IMR-90 (cell line): ENCODE measurements at regions not wholly inside any gene's neighbourhood (a gene's known extent, or its start where the extent isn't known, plus 50 kb on each side); places are given as distances from the start of the nearest gene placed in this dataset.

Experiments
- CEBPB ChIP-seq: IDR thresholded peaks from 2 replicates; pipeline ENCODE4 v1.6.1; 2012; ENCODE audit warnings: low read depth, low read length, improper control_type of control experiment
- CHD1 ChIP-seq: IDR thresholded peaks from 2 replicates; pipeline ENCODE4 v1.6.1; 2012; ENCODE audit warnings: low read depth, low read length, improper control_type of control experiment
- ELK1 ChIP-seq: fragments of 150-350 bp; IDR thresholded peaks from 2 replicates; pipeline ENCODE4 v1.6.1; 2016; ENCODE audit warnings: low read depth, mild to moderate bottlenecking, low read length, moderate library complexity, borderline replicate concordance
- FOS ChIP-seq: fragments of 150-350 bp; IDR thresholded peaks from 2 replicates; pipeline ENCODE4 v1.6.1; 2016; ENCODE audit warnings: low read depth, low read length
- MAFK ChIP-seq: IDR thresholded peaks from 2 replicates; pipeline ENCODE4 v1.6.1; 2012; ENCODE audit warnings: low read depth, low read length, improper control_type of control experiment
- MAZ ChIP-seq: IDR thresholded peaks from 2 replicates; pipeline ENCODE4 v1.6.1; 2012; ENCODE audit warnings: low read depth, mild to moderate bottlenecking, low read length, improper control_type of control experiment, moderate library complexity, borderline replicate concordance
- MXI1 ChIP-seq: IDR thresholded peaks from 2 replicates; pipeline ENCODE4 v1.6.1; 2012; ENCODE audit warnings: low read depth, mild to moderate bottlenecking, low read length, moderate library complexity, borderline replicate concordance
- NFE2L2 ChIP-seq: fragments of 150-350 bp; IDR thresholded peaks from 2 replicates; pipeline ENCODE4 v1.6.1; 2016; ENCODE audit warnings: low read depth, mild to moderate bottlenecking, low read length
- POLR2A ChIP-seq: IDR thresholded peaks from 2 replicates; pipeline ENCODE4 v1.6.1; 2012; ENCODE audit warnings: mild to moderate bottlenecking, low read depth, low read length
- RAD21 ChIP-seq: IDR thresholded peaks from 2 replicates; pipeline ENCODE4 v1.6.1; 2012; ENCODE audit warnings: low read length, improper control_type of control experiment
- RCOR1 ChIP-seq: IDR thresholded peaks from 2 replicates; pipeline ENCODE4 v1.6.1; 2012; ENCODE audit warnings: mild to moderate bottlenecking, low read length, improper control_type of control experiment; ENCODE audit not compliant: insufficient replicate concordance
- RFX5 ChIP-seq: IDR thresholded peaks from 2 replicates; pipeline ENCODE4 v1.8.0; 2012; ENCODE audit warnings: low read depth, mild to moderate bottlenecking, low read length, moderate library complexity
- USF2 ChIP-seq: fragments of 150-350 bp; IDR thresholded peaks from 2 replicates; pipeline ENCODE4 v1.6.1; 2017; ENCODE audit warnings: mild to moderate bottlenecking, antibody characterized with exemption, low read length, low read depth
- TF ChIP-seq, protein P1 (sequence below): conservative IDR thresholded peaks from 2 replicates; pipeline ENCODE4 v1.5.1; 2012; ENCODE audit warnings: mild to moderate bottlenecking, low read depth, low read length, improper control_type of control experiment

DNA sequence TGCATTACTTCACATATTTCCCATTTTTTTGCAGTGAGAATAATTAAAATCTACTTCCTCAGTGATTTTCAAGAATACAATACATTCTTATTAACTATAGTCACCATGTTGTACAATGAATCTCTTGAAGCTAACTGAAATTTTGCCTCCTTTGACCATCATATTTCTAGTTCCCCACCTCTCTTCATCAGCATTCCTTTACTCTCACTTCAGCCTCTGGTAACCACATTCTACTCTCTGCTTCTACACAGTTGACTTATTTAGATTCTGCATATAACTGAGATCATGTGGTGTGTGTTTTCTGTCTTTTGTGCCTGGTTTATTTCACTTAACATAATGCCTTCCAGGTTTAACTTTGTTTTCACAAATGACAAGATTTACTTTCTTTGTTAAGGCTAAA is 304.4 kb upstream of the LYPLAL1 start:
- TF ChIP-seq, protein P1, sequence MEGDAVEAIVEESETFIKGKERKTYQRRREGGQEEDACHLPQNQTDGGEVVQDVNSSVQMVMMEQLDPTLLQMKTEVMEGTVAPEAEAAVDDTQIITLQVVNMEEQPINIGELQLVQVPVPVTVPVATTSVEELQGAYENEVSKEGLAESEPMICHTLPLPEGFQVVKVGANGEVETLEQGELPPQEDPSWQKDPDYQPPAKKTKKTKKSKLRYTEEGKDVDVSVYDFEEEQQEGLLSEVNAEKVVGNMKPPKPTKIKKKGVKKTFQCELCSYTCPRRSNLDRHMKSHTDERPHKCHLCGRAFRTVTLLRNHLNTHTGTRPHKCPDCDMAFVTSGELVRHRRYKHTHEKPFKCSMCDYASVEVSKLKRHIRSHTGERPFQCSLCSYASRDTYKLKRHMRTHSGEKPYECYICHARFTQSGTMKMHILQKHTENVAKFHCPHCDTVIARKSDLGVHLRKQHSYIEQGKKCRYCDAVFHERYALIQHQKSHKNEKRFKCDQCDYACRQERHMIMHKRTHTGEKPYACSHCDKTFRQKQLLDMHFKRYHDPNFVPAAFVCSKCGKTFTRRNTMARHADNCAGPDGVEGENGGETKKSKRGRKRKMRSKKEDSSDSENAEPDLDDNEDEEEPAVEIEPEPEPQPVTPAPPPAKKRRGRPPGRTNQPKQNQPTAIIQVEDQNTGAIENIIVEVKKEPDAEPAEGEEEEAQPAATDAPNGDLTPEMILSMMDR = no peak
- TF ChIP-seq MAZ = no peak
- TF ChIP-seq CHD1 = no peak
- TF ChIP-seq ELK1 = no peak
- TF ChIP-seq POLR2A = no peak
- TF ChIP-seq RAD21 = no peak
- TF ChIP-seq RFX5 = no peak
- TF ChIP-seq USF2 = no peak
- no peak for TF ChIP-seq MXI1
- TF ChIP-seq RCOR1 = no peak
- no peak for TF ChIP-seq CEBPB
- TF ChIP-seq NFE2L2 = no peak
- no peak for TF ChIP-seq FOS
- no peak for TF ChIP-seq MAFK
